ENCODE measurements at regions not wholly inside any gene's neighbourhood (a gene's known extent, or its start where the extent isn't known, plus 50 kb on each side); places are given as distances from the start of the nearest gene placed in this dataset.

DNA sequence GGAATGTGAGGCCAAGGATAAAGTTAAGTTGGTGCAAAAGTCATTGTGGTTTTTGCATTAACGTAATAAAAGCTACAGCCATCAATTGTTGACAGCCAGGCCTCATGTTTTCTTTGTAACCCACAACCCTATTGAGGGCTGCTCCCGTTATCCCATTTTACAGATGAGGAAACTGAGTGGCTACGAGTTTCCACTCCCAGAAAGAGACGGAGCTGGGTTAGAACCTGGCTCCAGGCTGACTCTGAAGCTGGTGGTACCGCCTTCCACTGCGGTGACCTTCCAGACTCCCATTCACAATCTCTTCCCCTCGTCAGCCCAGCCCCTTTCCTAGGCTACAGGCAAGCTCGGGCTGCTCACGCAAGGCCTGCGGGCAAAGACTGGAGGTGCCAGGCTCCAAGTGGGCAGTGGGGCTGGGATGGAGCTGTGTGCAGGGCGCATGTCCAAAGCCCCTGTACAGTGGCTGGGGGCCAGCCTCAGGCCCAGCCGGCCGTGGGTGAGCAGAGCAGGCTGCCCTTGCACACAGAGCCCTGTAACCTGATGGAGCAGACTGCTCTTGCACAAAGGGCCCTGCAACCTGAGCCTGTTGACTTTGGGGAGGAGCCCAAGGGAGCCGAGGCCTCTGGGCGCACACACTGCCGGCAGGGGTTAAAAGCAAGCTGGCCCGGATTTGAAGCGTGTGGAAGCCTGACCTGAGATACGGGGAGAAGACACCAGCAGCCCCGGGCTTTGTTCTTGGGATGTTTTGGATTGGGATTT, 97.4 kb upstream of the TMPRSS2 start:
- DNase-seq: peak in 1 of 2 experiments; percentile 33

DNA sequence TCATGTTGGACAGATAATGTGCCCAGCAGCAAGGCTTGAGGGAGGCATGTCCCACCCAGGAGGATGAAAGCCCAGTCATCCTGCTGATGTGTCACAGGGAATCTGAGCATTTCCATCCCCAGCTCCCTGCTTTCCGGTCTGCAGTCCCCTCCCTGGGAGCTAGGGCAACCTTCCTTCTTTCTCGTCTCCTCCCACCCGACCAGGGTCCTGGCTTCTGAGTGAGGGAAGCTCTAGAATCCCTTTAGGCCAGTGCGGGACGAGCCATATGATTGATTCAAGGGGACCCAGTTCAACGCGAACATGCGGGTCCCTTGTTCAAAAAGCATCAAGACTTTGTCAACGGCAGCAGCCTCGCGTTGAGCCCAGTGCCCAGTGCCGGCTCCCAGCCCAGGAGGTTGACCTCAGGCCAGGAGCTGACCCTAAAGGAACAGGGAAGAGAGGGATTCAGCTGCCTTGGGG, 96.7 kb upstream of the TMPRSS2 start:
- DNase-seq: no peak

- no peak for DNase-seq
Measured at GRCh38 chr21:41603476-41603875, 95.5 kb upstream of the TMPRSS2 start.

DNA sequence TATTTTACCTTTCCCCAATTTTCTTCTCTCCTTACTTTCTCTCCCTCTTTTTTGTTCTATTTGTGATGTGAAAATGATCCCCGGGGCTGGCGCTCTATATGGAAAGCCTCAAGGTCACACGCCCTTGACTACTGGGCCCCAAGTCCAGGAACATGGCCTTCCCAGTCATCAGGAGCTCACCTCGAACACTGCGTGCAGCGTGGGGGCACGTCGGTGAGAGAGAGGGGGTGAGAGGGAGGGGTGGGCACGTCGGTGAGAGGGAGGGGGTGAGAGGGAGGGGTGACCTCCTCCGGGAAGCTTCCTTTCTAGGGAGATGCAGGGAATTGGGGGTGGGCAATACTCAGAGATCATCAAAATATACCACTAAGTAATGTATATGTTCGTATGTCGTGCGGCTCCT, 94.6 kb upstream of the TMPRSS2 start:
- no peak for DNase-seq

DNA sequence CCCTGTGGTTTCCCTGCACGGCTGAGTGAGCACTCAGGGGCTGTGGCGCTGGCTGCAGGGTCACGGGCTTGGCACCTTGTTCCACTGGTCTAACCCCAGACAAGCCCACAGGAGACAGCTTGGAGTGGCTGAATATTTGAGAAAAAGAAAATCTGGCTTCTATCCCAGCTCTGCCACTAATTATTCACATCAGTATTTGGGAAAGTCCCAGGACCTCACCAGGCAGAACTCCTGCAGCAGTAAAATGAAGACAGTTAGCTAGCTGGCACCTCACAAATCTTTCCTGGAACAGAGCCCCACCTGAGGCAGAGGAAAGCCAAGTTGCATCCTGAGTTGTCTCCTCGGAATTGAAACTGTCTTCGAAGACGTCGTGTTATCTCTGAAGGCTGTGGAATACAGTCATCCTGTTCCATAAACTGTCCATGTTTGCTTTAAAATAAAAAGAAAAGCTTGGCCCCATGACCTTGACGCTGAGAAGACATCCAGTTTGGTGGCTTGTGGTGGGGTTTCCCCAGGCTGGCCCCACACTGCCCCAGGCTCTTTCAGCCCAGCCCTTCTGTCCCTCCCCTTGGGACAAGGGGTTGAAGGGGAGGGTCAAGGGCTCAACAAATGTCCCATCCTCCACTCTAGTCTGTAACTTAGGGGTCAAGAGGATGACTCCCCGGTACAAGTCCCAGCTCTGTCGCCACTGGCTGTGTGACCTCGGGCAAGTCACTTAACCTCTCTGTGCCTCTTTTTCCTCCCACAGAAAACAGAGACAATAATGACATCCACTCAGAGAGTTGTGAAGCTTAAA, 93.8 kb upstream of the TMPRSS2 start:
- DNase-seq: no peak

- no peak for DNase-seq
Measured at GRCh38 chr21:41600961-41601572, 93.1 kb upstream of the TMPRSS2 start.

- DNase-seq: no peak
Measured at GRCh38 chr21:41600556-41600955, 92.6 kb upstream of the TMPRSS2 start.

DNA sequence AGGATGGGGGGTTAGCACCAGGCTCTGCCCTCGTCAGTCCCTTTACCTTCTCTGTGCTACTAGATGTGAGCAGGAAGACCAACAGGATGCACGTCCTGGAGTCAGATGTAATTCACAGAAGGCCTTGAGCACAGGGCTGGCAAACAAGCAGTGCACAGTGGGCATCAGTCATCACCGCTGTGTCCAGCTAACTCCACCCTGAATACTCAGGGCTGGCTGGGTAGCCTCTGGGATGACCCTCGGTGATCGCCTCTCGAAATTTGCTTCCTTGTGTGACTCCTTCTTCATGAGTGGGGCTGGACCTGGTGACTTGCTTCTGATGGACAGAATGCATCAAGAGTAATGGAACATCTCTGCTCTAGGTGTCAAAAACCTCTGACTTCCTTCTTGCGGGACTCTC, 92.2 kb upstream of the TMPRSS2 start:
- DNase-seq: no peak

DNA sequence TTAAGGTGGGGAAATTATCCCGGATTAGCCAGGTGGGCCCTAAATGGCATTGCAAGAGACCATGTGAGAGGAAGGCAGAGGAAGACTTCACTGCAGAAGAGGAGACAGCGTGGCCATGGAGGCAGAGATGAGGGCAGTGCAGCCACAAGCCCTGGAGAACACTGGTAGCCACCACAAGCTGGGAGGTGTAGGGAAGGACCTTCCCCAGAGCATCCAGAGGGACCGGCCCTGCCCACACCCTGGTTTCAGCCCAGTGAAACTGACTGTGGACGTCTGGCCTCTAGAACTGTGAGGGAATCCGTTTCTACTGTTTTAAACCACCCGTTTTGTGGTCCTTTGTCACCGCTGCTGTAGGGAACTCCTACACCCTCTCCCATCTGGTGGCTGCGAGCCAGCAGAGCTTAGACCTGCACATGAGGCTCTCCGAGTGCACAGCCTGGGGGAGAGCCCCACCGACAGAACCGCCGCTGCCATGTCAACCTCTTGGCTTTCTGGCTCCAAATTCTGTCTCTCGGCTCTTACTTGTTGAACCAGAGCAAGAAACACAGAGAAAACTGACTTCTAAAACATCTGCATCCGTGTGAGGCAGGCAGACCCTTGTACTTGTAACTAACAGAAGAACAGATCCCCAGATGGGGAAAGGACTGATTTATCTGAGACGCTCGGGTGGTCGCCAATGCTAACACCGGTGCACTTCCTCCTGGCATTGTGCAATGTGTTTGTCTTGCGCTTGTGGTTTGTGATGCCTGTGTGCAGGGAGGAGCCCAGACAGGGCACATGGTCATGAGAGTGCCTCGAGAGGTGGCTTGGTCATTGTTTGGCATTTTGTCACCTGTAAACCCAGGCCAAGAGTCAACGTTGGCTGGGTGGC, 90.8 kb upstream of the TMPRSS2 start:
- DNase-seq: no peak

- no peak for DNase-seq
Measured at GRCh38 chr21:41597811-41598231, 89.9 kb upstream of the TMPRSS2 start.

- DNase-seq: no peak
Measured at GRCh38 chr21:41597227-41597626, 89.3 kb upstream of the TMPRSS2 start.

GRCh38 chr21:41596241-41596925, 88.4 kb upstream of the TMPRSS2 start:
- no peak for DNase-seq

DNA sequence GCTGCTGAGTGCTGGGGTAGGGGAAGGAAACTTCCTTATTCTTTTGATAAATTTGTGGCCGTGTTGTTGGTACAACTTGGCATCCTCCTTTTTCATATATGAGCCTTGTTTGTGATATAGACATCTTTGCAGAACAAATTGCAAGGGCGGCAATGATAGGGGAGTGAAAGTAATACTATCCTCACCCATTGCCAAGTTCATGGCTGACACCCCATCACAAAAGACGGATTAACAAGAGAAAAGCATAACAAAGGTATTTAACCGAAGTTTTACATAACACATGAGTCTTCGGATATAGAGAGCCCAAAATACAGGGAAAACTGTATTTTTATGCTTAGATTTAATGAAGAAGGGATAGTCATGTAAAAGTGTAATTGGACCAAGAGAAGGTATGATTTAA, 86.3 kb upstream of the TMPRSS2 start:
- DNase-seq: no peak

GRCh38 chr21:41593760-41594138, 85.8 kb upstream of the TMPRSS2 start:
- no peak for DNase-seq

DNA sequence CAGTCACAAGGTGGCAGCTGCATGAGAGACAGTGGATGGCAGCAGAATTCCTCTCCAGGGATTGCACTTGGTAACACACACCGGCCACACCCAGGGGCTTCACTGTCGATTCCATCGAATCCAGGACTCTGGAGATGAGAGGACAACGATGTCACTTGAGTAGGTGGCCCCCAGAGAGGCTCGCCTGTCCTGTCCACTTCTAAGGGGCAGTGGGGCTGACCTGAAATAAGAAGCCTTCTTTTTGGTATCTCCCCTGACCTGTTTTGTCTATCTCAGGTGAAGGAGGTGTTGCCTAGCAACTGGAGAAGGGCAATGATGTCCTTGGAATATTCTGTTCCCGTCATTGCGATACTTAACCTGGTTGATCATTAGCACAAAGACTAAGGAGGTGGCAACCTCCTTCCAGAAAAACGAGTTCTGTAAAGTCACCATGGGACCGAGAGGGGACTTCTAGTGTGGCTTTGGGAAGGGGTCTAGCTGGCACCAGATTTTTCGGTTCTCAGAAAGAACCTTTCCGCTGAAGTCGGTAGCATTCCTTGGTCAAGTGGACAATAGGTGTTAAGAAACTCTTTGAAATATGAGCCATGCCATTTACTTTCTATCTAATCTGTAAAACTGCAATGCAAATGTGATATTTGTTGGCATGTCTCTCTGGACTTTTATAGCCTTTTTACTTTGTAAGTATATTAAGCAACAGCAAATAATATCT, 85.2 kb upstream of the TMPRSS2 start:
- no peak for DNase-seq

GRCh38 chr21:41589620-41590175, 81.7 kb upstream of the TMPRSS2 start:
- DNase-seq: no peak

- no peak for DNase-seq
Measured at GRCh38 chr21:41589131-41589530, 81.2 kb upstream of the TMPRSS2 start.

DNA sequence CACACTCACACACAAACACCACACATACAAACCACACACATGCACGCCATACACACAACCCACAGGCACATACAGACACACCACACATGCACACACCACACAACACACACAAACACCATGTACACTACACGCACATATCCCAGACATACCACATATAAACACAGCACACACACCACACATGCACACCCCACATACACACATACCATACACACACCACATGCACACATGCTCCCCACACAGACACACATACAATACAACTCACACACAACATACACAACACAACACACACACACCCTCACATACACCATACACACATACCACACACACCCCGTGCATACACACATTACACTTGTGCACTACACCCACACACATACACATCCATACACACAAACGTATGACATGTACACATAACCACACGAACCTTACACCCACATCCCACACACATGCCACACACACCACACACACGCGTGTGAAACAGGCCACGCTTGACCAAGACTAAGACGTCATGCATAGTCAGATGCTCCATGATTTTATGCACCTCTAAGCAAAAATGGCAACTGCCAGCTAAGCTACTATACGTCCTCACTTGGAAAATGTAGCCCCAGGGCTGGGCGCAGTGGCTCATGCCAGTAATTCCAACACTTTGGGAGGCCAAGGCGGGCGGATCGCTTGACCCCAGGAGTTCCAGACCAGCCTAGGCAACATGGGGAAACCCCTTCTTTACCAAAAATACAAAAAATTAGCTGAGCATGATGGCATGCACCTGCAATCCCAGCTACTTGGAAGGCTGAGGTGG, 77.4 kb upstream of the TMPRSS2 start:
- DNase-seq: no peak

- DNase-seq: no peak
Measured at GRCh38 chr21:41584603-41585176, 76.7 kb upstream of the TMPRSS2 start.

DNA sequence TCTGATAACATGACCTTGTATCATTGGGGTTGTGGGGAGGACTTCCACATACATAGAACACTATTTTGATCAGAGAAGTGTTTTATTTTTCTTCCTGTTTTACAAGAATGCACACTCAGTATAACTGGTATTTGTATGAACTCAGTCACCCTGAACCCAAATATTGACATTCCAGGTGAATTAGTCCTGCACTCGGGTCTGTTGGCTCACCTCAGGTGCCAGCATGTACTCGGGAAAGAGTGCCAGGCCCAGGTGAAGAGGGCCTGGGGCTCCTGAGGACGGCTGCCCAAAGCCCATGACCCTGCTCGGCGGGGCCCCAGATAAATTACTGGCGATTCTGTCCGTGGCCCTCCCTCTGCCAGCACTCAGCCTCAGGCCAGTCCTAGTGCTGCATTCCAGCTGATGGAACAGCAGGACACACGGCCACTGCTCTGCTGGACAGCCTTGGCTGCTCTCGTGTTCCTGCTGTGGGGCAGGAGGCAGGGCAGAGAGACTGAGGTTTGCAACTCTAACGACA, 75.4 kb upstream of the TMPRSS2 start:
- DNase-seq: no peak
